HCT116 (cell line): ENCODE measurements at regions not wholly inside any gene's neighbourhood (a gene's known extent, or its start where the extent isn't known, plus 50 kb on each side); places are given as distances from the start of the nearest gene placed in this dataset.

Experiments
- EZH2 ChIP-seq: fragments of 200-600 bp; sonication (generic); IDR thresholded peaks from 2 replicates; pipeline ENCODE4 v1.6.1; 2017; ENCODE audit warnings: antibody characterized with exemption, mixed run types
- ZNF274 ChIP-seq: fragments of 200-500 bp; sonication (Bioruptor generic); IDR thresholded peaks from 2 replicates; pipeline ENCODE4 v1.6.1; 2014; ENCODE audit warnings: mild to moderate bottlenecking, low read depth, low read length, inconsistent platforms

GRCh38 chr1:187234706-187235105 is 406.0 kb downstream of the PLA2G4A start:
- TF ChIP-seq EZH2: no peak
- no peak for TF ChIP-seq ZNF274
